Ectodermal cell (in vitro differentiated cells): ENCODE measurements at regions not wholly inside any gene's neighbourhood (a gene's known extent, or its start where the extent isn't known, plus 50 kb on each side); places are given as distances from the start of the nearest gene placed in this dataset.
"Not testable (repeated sequence)": the region's sequence is repeated elsewhere in the genome, so short reads cannot be mapped to it uniquely, and the experiment has no call there.

Source experiments
- H3K27ac ChIP-seq: 2 replicates; pipeline ENCODE4 v1.7.0; 2013; ENCODE audit warnings: mild to moderate bottlenecking, low read depth, low read length; ENCODE audit not compliant: insufficient read depth, poor library complexity, severe bottlenecking
- H3K27me3 ChIP-seq: 2 replicates; pipeline ENCODE4 v1.7.0; 2013; ENCODE audit warnings: mild to moderate bottlenecking, low read length; ENCODE audit not compliant: insufficient read depth, control insufficient read depth, poor library complexity, severe bottlenecking
- H3K36me3 ChIP-seq: one replicate; pipeline ENCODE4 v1.7.0; 2013; ENCODE audit warnings: low read length; ENCODE audit not compliant: control insufficient read depth, insufficient read depth
- H3K4me1 ChIP-seq: one replicate; pipeline ENCODE4 v1.7.0; 2013; ENCODE audit warnings: low read length; ENCODE audit not compliant: control insufficient read depth, insufficient read depth
- H3K4me3 ChIP-seq: 2 replicates; pipeline ENCODE4 v1.7.0; 2013; ENCODE audit warnings: low read depth, low read length, control low read depth; ENCODE audit not compliant: insufficient read depth
- H3K9me3 ChIP-seq: 2 replicates; pipeline ENCODE4 v1.7.0; 2013; ENCODE audit warnings: mild to moderate bottlenecking, low read length, moderate library complexity; ENCODE audit not compliant: control insufficient read depth
- WGBS, 2 experiments: methylation state at CpG; one replicate each; pipeline ENCODE4 v1.1.7; 2013; ENCODE audit warnings: missing lambda C conversion rate in 2 of 2; 5-methylcytosine and 5-hydroxymethylcytosine counted together

DNA sequence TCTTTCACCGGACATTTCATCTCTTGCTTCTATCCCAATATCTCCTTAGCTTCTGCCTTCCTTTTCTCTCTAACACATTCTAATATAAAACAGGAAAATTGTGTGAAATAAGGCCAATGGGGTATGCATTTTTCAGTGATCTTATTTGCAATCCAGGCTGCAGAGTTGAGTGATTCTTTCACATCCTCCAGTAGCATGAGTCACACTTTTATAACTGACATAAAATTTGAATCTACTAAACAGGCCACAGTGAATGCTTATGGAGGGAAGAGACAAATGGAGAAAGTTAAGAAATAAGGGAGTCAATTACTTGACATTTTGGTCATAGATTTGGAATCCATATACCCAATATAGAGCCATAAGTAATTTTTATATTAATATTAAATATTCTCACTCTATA lies 1037.0 kb upstream of the SPRY2 start:
- Histone ChIP-seq H3K4me3 (no peak overlapping the region), H3K4me1 (no peaks in the 10 kb centered on the region), H3K36me3 (no peaks in the 10 kb centered on the region), H3K9me3 (no peaks in the 10 kb centered on the region), H3K27ac (no peak overlapping the region), H3K27me3 (no peaks in the 10 kb centered on the region)
- WGBS, 2 experiments: 94 to 100% methylated on average over 1 of the region's 1 CpG

DNA sequence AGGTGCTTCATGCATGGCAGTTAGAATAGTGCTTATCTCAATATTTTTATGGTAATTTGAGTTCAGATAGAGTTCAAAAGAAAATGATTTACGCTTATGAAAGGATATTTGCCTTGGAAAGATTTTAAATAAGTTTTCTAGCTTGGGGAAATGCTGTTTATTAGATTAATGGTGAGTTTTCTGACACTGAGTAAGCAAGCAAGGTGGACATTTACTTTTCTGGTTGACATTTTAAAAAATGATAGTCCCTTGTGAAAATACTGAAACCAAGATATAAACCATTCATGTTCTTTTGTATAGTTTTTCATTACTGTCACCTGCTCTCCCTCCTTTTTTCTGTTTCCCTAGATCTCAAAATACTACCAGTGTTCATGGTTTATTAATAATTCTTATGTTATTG lies 1034.8 kb upstream of the SPRY2 start:
- H3K36me3 ChIP-seq: no peaks in the 10 kb centered on the region

DNA sequence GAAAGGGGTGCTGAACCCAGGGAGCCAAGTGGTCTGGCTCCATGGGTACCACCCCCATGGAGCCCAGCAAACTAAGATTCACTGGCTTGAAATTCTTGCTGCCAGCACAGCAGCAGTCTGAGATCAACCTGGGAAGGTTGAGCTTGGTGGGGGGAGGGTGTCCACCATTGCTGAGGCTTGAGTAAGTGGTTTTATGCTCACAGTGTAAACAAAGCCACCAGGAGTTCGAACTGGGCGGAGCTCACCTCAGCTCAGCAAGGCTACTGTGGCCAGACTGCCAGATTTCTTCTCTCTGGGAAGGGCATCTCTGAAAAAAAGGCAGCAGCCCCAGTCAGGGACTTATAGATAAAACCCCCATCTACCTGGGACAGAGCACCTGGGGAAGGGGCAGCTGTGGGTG lies 1021.8 kb upstream of the SPRY2 start:
- not testable (repeated sequence) for H3K9me3 ChIP-seq, H3K4me1 ChIP-seq, H3K4me3 ChIP-seq, H3K27me3 ChIP-seq, H3K36me3 ChIP-seq, H3K27ac ChIP-seq
- 87 to 98% methylated on average over 2 of the region's 2 CpGs for WGBS, 2 experiments

More for the DNA sequence above, 1034.8 kb upstream of the SPRY2 start:
- WGBS, 2 experiments: 80 to 90% methylated on average over 1 of the region's 1 CpG
- Histone ChIP-seq H3K4me3 (no peak overlapping the region), H3K9me3 (no peaks in the 10 kb centered on the region), H3K27me3 (no peaks in the 10 kb centered on the region), H3K27ac (no peak overlapping the region), H3K4me1 (no peaks in the 10 kb centered on the region)

DNA sequence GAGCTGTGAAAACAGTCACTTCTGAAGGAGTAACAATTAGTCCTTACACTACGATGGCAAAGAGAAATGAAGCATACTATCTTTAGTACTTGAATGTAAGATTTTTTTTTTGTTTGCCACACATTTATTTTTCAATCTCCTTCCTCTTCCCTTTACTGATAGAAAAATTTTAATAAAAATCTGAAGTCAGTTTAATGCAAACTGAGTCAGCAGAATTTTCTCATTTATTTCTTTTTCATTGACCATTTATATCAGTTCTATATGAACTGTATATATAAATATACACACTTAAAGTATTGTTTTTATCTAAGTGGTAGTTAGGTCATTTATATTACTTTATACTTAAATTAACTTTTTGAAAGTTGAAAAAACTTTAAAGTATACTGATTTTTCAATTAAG lies 1009.1 kb upstream of the SPRY2 start:
- H3K4me1 ChIP-seq: no peaks in the 10 kb centered on the region
- H3K36me3 ChIP-seq: no peaks in the 10 kb centered on the region
- H3K9me3 ChIP-seq: no peaks in the 10 kb centered on the region
- no peak overlapping the region for H3K4me3 ChIP-seq
- WGBS, 2 experiments: 83% methylated on average over 1 of the region's 1 CpG; no CpG with 5 or more reads in 1 of the 2 experiments
- H3K27me3 ChIP-seq: no peaks in the 10 kb centered on the region
- no peak overlapping the region for H3K27ac ChIP-seq

DNA sequence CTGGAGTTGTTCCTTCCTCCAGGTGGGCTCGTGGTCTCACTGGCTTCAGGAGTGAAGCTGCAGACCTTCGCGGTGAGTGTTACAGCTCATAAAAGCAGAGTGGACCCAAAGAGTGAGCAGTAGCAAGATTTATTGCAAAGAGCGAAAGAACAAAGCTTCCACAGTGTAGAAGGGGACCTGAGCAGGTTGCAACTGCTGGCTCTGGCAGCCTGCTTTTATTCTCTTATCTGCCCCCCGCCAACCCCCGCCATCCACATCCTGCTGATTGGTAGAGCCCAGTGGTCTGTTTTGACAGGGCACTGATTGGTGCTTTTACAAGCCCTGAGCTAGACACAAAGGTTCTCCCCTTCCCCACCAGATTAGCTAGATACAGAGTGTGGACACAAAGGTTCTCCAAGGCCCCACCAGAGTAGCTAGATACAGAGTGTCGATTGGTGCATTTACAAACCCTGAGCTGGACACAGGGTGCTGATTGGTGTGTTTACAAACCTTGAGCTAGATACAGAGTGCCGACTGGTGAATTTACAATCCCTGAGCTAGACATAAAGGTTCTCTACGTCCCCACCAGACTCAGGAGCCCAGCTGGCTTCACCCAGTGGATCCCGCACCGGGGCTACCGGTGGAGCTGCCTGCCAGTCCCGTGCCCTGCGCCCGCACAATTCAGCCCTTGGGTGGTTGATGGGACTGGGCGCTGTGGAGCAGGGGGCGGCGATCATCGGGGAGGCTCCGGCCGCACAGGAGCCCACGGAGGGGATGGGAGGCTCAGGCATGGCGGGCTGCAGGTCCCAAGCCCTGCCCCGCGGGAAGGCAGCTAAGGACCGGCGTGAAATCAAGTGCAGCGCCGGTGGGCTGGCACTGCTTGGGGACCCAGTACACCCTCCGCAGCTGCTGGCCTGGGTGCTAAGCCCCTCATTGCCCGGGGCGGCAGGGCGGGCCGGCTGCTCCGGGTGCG lies 999.5 kb upstream of the SPRY2 start:
- H3K4me1 ChIP-seq, H3K27me3 ChIP-seq, H3K4me3 ChIP-seq, H3K36me3 ChIP-seq, H3K9me3 ChIP-seq, H3K27ac ChIP-seq: not testable (repeated sequence)
- 95% methylated on average over 36 of the region's 36 CpGs for WGBS, 2 experiments

DNA sequence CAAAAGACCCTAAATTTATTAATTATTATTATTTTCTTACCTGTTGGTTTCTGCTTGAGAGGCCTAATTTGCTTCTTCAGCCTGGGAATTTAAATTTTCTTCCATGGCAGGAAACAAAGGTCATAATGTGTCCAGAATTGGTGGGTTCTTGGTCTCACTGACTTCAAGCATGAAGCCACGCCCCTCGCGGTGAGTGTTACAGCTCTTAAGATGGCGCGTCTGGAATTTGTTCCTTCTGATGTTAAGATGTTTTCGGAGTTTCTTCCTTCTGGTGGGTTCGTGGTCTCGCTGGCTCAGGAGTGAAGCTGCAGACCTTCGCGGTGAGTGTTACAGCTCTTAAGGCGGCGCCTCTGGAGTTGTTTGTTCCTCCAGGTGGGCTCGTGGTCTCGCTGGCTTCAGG lies 998.7 kb upstream of the SPRY2 start:
- not testable (repeated sequence) for H3K27ac ChIP-seq, H3K4me1 ChIP-seq, H3K27me3 ChIP-seq, H3K9me3 ChIP-seq, H3K36me3 ChIP-seq, H3K4me3 ChIP-seq
- WGBS, 2 experiments: 94 to 97% methylated on average over 14 of the region's 14 CpGs

DNA sequence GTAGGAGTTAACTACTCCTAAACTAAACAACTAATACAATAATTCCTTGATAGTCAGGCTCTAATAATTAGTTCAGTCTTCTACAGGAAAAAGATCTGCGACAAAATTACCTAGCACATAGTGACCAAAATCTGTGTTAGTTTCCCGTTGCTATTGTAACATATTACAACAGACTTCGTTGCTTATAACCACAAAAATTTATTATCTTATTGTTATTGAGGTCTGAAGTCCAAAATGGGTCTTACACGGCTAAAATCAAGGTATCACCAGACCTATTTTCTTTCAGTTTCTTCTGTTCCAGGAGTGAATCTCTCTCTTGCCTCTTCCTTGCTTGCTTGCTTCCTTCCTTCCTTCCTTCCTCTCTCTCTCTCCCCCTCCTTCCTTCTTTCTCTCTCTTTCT lies 993.6 kb upstream of the SPRY2 start:
- H3K9me3 ChIP-seq: no peaks in the 10 kb centered on the region
- H3K27ac ChIP-seq: no peak overlapping the region
- WGBS, 2 experiments: 93 to 94% methylated on average over 3 to 4 of the region's 4 CpGs
- no peaks in the 10 kb centered on the region for H3K36me3 ChIP-seq
- H3K4me3 ChIP-seq: no peak overlapping the region
- H3K4me1 ChIP-seq: no peaks in the 10 kb centered on the region
- no peaks in the 10 kb centered on the region for H3K27me3 ChIP-seq

DNA sequence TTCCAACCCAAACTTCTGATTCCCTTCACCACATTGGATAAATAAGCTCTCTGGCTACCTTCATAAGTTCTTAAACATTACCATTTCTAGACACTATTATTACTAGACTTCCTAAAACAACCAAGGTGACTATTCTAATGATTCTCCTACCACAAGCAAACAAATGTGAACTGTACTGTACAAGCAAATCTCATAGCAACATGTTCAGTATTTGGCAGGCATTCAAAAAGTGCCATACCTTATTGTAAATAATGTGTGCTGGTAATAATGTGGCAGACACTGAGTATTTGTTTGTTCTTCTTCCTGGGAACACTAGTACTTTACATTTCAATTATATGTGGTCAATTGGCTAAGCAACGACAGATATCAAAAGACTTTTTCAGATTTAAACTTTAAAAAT lies 986.0 kb upstream of the SPRY2 start:
- Histone ChIP-seq H3K27ac (no peak overlapping the region), H3K9me3 (no peaks in the 10 kb centered on the region), H3K36me3 (no peaks in the 10 kb centered on the region), H3K4me3 (no peak overlapping the region), H3K27me3 (no peaks in the 10 kb centered on the region), H3K4me1 (no peaks in the 10 kb centered on the region)
- 100% methylated on average over 1 of the region's 1 CpG for WGBS, 2 experiments

DNA sequence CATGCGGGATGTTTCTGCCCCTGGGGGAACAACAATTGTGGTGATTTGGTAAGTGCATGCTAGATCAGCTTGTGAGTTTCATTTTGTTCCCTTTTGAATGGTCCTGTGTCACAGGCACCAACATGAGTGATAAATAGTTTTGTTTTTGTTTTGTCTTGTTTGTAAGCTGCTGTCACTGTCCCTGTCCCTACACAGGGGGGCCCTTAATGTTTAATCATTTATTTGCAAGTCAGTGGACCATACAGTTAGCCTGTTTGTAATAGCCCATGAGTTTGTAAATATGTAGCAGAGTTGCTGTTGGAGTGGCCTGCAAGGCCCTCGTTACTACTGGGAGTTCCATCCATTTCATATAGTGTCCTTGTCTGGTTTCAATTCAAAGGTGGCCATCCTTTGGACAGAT lies 979.6 kb upstream of the SPRY2 start:
- Histone ChIP-seq H3K36me3 (no peaks in the 10 kb centered on the region), H3K4me3 (no peak overlapping the region), H3K9me3 (no peaks in the 10 kb centered on the region), H3K27me3 (no peaks in the 10 kb centered on the region), H3K4me1 (no peaks in the 10 kb centered on the region), H3K27ac (no peak overlapping the region)
- 95 to 99% methylated on average over 2 of the region's 2 CpGs for WGBS, 2 experiments

DNA sequence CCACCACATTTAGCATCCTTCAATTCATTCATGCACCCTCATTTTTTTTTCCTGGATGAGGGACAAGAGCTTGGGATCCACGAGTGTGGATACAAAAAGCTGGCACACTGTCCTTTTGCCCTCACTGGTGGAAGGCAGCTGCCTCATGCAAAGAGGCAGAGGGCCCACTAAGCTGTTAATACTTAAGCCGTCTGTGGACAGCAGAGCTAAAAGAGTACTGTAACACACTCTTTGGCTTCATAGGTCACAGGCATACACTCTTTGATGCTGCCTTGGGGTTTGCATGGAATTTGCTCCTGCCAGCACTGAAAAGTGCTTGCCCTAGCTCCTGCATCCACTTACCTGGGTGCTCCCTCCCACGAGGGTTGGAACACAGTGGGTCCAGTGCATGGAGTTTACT lies 978.4 kb upstream of the SPRY2 start:
- Histone ChIP-seq H3K9me3 (no peaks in the 10 kb centered on the region), H3K36me3 (no peaks in the 10 kb centered on the region), H3K4me3 (no peak overlapping the region), H3K27me3 (no peaks in the 10 kb centered on the region), H3K4me1 (no peaks in the 10 kb centered on the region), H3K27ac (no peak overlapping the region)
- 93% methylated on average over 3 of the region's 3 CpGs for WGBS, 2 experiments
